GM18508 (cell line): ENCODE measurements at regions not wholly inside any gene's neighbourhood (a gene's known extent, or its start where the extent isn't known, plus 50 kb on each side); places are given as distances from the start of the nearest gene placed in this dataset.
"Not testable (repeated sequence)": the region's sequence is repeated elsewhere in the genome, so short reads cannot be mapped to it uniquely, and the experiment has no call there.

ENCODE experiments used
- ATAC-seq: cut with Tn5 transposase; IDR thresholded peaks from one replicate; pipeline ENCODE4 v1.9.1; 2021; ENCODE audit warnings: moderate number of reproducible peaks; ENCODE audit not compliant: insufficient read depth, unreplicated experiment

- ATAC-seq = no peak
Observed at GRCh38 chr1:118828038-118828437, 160.1 kb downstream of the TBX15 start.

DNA sequence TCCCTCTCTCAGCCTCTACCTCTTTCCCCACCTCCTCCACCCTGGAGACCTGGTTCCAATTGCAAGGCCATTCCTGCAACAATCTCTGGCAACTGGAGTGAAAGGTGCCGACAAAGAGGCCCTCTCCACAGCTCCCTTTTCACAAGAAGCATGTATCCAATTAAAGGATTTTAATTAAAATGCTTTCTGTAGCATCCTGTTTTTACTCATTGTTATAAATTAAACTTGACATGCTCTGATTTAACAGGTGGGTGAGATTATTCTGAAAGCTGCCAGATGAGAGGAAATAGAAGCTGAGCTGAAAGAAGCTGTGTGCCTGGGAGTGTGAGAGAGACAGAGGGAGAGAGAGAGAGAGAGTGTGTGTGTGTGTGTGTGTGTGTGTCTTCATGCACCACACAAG is 160.5 kb downstream of the TBX15 start:
- no peak for ATAC-seq

DNA sequence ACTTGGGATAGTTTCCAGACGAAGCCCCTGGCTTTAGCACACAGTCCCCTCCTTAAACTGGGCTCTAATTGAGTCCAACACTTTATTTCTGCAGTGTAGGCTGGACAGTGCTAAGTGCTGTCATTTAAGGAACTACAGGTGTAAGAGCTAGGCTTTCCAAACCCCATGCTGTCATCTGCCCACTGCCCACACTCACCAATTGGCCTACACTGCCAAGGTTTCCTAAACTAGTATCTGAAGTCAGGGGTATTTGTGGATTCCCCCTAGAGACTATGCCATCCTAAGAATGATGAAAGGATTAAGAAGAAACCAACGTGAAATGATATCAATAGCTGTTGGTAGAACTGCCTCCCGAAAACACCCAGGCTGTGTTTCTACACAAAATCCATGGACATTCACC is 160.9 kb downstream of the TBX15 start:
- no peak for ATAC-seq

DNA sequence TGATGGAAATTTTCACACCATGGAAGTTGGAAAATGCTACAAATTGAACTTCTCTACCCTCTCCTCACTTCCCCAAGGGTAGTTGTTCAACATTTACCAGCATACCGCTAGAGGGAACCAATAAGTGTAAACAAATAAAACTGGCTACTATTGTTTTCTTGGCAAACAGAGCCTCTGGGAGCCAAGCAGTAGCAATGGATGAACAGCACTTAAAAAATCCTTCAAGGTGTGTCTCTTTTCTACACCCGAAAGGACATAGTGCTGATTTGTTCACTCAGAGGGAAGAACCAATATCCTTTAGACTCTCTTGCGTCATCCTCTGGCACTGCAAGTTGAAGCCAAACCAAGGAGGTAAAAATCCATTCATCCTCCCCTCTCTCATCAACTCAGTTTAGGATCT is 161.5 kb downstream of the TBX15 start:
- no peak for ATAC-seq

- no peak for ATAC-seq
Observed at GRCh38 chr1:118825619-118826018, 162.5 kb downstream of the TBX15 start.

DNA sequence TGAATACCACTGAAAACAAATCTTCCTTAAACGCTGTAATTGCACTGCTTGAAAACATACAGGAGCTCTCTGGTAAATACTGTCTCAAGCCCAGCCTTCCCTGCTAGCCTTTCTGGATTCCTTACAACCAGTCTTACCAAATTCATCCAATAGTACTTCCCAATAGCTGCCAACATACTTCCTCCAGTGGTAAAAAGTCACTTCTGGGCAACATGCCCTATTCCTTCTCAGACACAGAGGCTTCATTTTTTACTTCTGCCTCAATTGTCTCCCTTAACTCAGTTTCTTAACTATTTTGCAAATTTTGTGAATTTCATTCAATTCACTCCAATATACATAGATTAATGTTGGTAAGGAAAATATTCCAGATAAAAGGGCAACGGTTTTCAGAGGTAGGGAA is 166.3 kb downstream of the TBX15 start:
- ATAC-seq = no peak

DNA sequence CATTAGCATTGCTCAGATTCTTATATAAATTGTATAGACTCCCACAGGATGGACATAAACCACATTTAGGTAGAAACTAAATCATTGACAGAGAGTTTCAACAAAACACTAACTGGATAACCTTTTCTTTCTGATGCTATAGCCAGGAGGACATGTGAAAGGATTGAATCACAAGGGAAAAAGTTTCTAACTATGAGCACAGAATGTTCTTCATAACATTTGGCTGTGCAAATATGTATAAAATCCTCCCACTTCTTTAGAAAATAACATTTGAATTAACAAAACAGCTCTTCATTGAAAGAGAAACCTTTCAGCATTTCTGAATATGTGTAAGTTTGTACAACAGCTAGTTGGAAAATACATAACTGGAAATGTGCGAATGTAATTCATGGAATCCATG is 167.3 kb downstream of the TBX15 start:
- ATAC-seq = no peak

GRCh38 chr1:118815909-118816308 is 172.2 kb downstream of the TBX15 start:
- no peak for ATAC-seq

DNA sequence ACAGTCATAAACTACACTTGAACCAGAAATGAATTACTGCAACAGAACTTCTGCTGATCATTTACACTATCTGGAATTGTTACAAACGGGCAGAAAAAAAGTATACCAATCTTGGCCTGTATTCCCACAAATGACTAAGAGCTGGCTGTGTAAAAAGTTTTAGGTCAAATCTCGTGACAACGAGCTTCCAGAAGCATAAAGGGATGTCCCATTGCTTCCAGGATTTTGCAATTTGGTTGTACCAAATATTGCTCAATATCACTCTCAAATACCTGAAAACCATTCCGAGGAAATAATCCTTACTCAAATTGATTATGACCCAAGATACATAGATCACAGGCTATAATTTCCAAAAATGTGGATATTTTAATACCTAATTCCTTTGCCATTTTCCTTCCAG is 175.6 kb downstream of the TBX15 start:
- ATAC-seq = no peak

GRCh38 chr1:118811156-118811555 is 177.0 kb downstream of the TBX15 start:
- ATAC-seq = no peak

- no peak for ATAC-seq
Observed at GRCh38 chr1:118809586-118809985, 178.6 kb downstream of the TBX15 start.

DNA sequence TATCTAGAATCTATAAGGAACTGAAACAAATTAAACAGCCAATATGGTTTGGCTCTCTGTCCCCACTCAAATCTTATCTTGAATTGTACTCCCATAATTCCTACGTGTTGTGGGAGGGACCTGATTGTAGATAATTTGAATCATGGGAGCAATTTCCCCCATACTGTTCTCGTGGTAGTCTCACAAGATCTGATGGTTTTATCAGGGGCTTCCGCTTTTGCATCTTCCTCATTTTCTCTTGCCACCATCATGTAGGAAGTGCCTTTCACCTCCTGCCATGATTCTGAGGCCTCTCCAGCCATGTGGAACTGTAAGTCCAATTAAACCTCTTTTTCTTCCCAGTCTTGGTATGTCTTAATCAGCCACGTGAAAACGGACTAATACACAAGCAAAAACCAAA is 185.0 kb downstream of the TBX15 start:
- not testable (repeated sequence) for ATAC-seq

- ATAC-seq = no peak
Observed at GRCh38 chr1:118791094-118791691, 196.9 kb downstream of the TBX15 start.

DNA sequence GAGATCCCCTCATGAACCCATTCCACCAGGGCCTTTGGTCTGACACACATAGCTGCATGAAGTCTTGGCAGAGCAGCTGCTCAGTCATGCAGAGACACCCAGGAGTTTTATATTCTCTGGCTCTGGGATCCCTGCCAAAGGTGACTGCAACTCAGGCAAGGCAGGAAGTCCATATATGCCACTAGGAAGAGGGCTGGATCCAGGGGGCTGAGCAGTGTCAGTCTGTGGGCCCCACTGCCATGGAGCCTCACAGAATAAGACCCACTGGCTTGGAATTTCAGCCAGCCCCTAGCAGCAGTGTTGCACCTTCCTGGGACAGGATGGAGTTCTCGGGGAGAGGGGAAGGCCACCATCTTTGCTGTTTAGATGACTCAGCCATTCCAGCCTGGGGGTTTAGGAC is 199.7 kb downstream of the TBX15 start:
- ATAC-seq = no peak

DNA sequence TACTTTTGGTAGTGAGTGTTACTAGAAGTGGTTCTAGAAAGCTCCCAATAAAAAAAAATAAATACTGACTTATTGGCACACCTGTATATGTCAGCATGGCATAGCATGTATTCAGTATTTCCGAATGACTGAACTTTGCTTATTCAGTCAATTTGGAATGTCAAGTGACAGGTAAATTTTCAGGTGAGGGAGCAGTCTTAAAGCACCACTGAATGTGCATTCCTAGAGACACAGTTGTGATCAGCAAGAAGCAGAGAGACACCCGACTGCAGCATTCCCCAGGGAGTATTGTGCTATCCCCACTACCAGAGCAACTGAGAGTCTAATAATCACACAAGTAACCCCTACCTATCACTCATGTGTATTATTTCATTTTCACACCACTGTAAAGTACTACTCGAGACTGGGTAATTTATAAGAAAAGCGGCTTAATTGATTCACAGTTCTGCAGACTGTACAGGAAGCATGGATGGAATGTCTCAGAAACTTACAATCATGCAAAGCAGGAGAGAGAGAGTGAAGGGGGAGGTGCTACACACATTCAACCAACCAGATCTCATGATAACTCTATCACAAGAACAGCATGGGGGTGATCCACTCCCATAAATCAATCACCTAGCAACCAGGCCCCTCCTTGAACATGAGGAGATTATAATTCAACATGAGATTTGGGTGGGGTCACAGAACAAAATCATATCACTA is 201.5 kb downstream of the TBX15 start:
- no peak for ATAC-seq

GRCh38 chr1:118785246-118785645 is 202.9 kb downstream of the TBX15 start:
- no peak for ATAC-seq

- no peak for ATAC-seq
Observed at GRCh38 chr1:118783095-118783758, 204.9 kb downstream of the TBX15 start.

- ATAC-seq = no peak
Observed at GRCh38 chr1:118773656-118774055, 214.5 kb downstream of the TBX15 start.

DNA sequence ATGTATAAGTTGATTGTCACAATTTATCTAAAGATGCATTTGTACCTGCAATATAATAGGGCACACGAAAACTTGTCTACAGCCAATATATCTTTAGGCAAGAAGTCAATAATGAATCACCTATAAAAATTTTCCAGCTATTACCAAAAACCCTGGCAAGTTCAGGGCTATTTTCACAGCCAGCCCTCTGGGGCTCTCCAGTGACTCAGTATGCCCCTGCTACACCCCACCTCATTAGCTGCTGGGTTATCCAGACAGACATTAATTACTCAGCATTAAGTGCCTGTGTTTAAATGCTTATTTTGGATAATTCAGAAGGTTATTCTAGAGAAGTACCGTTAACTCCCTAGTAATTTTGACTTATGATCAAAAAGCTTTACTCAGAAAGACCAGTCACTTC is 220.2 kb downstream of the TBX15 start:
- no peak for ATAC-seq

GRCh38 chr1:118753976-118754375 is 234.2 kb downstream of the TBX15 start:
- ATAC-seq = no peak

DNA sequence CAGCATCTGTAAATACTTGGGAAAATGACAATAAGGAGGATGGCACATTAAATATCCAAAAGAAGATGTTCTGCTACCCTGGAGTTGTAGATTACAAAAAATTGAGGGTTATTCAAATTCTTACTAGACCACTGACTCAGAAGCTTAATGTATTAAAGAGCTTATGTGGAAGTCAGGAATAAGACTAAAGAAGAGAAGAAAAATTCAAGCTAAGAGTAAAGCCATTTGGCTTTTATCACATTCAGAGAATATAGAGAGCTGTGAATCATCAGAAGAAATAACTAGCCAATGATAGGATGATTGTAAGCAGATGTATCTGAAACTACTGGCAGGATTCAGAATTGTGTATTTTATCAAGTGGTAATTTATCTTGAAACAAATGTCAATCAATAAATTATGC is 237.0 kb downstream of the TBX15 start:
- no peak for ATAC-seq

- ATAC-seq = no peak
Observed at GRCh38 chr1:118744420-118744819, 243.7 kb downstream of the TBX15 start.
